Activated CD8-positive, alpha-beta memory T cell treated with anti-CD3 and anti-CD28 coated beads for 48 hours (primary cell): ENCODE measurements at regions not wholly inside any gene's neighbourhood (a gene's known extent, or its start where the extent isn't known, plus 50 kb on each side); places are given as distances from the start of the nearest gene placed in this dataset.
A peak's percentile ranks its signal among the peaks of the same experiment; 100 is the strongest.
"Not testable (repeated sequence)": the region's sequence is repeated elsewhere in the genome, so short reads cannot be mapped to it uniquely, and the experiment has no call there.

ENCODE experiments used
- DNase-seq, 3 experiments: peaks; one replicate each; pipeline ENCODE4 v3.0.0-alpha.2; 2020; ENCODE audit warnings: low read depth in 2 of 3, low spot score in 2 of 3

- DNase-seq, result not testable (repeated sequence)
These were observed 111.5 kb upstream of the IKBKE start for GRCh38 chr1:206358771-206359170.

- DNase-seq, result not testable (repeated sequence)
These were observed 110.9 kb upstream of the IKBKE start for GRCh38 chr1:206359377-206359776.

DNA sequence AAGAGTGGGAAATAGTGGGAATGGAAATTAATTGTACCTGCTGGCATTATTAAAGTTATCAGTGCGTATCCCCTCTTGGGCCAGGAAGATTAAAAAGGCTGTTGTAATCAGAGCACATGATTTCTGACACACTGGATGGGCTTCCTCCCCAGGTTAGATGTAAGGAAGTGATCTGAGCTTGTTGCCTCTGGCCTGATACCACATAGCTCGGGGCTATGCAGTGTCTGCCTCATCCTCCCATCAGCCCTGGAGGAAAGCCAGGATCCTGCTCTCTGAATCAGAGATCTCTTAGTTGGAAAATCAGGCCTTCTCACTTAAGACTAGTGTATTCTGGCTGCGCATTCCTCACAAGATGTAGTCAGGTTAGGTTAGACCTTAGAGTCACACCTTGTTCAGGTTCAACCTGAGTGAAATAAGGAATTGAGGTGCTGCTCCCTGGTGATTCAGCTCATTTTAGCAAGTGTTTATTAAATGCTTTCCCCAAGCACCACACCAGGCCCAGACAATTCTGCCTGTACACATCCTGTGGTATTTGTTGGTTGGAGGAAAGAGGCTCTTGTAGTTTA lies 108.2 kb upstream of the IKBKE start:
- DNase-seq, result not testable (repeated sequence)

- DNase-seq, result not testable (repeated sequence)
These were observed 107.3 kb upstream of the IKBKE start for GRCh38 chr1:206362994-206363393.

- DNase-seq, result not testable (repeated sequence)
These were observed 105.0 kb upstream of the IKBKE start for GRCh38 chr1:206365271-206365670.

DNA sequence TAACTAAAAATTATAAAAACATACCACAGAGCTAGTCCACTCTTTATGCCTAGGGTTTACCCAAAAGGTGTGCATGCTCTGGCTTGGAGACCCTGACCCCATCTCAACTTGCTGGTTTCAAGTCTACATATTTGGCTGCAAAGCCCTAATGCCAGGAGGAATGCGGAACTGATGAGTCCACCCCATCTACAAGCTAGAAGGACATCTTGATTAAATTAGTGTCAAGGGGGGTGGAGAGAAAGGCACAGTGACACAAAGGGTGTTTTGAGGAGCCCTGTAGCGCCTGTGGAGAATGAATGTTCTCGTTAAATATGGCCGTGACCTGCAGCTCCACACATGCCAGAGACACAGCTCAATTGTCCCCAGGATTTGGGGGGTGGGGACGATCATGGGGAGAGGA lies 104.1 kb upstream of the IKBKE start:
- not testable (repeated sequence) for DNase-seq

DNA sequence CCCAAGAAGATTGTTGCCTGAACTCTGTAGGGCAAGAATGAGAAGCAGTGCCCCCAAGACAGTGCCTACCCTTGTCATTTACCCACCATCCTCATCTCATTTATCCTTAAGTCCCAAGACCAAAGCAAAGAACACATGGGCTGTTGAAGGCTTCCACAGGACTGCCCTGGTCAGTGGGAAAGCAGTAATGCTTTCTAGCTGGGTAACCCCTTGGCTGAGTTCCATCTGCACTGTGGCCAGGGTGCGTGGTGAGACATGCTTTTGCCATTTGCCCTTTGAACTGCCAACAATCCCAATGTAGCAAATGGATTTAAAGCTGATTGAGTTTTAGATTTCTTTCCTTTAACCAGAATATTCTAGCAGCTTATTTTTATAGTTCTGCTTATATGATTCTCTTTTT lies 103.5 kb upstream of the IKBKE start:
- not testable (repeated sequence) for DNase-seq

DNA sequence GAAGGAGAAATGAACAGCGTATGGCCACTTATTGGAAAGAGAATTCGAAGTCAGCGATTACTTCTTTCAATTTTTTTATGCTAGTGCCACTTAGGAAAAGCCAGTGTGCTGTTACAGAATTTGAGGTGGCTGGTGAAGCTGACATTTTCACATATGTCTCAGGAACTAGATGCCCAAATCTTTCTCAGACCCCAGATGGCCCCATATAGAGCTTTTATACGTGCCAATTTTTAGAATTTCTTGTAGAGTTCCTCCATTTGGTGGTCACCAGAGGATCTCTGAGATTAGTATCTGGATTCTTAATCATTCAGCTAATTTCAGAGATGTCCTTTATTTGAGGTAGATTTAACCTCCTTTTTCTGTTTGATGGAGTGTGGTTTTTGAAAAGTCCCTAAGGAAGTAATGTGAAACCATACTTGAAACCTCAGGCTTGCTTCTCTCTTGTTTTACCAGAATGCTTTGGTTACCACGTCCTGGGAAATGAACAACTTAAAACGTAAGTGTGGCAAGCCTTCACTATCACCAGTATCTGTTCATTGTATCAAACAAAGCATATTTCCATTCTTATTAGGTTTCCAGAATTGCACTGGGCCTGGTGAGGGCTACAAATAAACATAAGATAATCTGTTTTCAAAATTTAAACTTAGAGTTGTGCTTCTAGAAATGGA lies 102.2 kb upstream of the IKBKE start:
- not testable (repeated sequence) for DNase-seq

DNA sequence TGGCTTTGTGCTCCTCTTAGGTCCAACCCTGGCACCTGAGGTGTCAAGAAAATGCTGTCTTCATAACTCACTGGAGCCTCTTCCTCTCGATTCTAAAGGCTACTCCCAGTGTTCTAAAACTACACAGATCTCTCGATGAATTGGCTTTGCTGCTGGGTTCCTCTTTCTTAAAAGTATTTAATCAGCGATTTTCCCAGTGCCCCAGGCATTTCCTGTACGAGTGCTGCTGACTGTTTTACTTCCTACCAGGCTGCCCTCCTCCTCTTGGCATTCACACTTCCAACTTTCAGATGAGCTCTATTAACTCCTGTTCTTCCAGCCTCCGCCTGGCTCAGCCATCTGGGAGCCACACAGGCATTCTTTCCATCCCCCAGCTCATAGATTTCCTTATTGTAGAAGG lies 95.6 kb upstream of the IKBKE start:
- not testable (repeated sequence) for DNase-seq

- not testable (repeated sequence) for DNase-seq
These were observed 94.7 kb upstream of the IKBKE start for GRCh38 chr1:206375552-206375951.

- not testable (repeated sequence) for DNase-seq
These were observed 91.8 kb upstream of the IKBKE start for GRCh38 chr1:206378506-206378905.

- DNase-seq, result not testable (repeated sequence)
These were observed 91.0 kb upstream of the IKBKE start for GRCh38 chr1:206379245-206379644.

- not testable (repeated sequence) for DNase-seq
These were observed 90.0 kb upstream of the IKBKE start for GRCh38 chr1:206380163-206380790.

DNA sequence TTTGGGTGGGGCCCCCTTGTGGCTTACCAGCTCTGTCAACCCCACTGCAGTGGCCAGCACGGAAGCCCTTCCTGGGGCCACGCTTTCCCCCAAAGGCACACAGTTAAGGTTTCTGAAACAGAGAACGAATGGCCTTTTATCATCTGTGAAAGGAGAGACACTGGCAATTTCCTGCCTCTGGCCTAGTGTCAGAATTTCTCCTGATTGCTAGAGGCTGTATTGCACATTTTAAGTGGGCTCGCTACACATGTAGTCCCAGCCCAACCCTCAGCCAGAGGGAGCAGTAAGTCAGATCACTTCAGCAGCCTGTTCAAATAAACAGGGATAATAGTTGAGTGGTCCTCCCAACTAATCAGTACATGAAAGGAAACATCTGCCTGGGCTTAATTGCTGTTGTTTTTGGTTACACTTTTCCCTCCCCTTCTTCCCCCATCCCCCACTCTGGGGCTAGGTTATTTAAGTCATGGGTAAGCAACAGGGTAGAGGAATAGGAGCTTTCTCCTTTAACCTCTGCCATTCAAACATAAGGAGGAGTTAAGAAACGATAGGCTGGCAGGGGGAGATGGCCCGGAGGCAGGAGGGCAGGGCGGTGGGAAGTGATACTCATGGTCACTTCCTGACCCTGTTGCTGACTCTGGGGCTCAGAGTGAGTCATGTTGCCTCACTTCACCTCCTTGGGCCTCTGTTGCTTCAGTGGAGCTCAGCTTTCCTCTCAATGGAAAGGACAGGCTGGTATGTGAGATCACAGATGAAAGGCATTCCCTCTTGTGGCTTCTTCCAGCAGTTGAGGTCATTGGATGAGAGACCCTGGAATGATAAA lies 89.3 kb upstream of the IKBKE start:
- not testable (repeated sequence) for DNase-seq

- peak in 1 of 3 experiments; percentile 7 for DNase-seq
These were observed 86.1 kb upstream of the IKBKE start for GRCh38 chr1:206384029-206384807.

- DNase-seq, result not testable (repeated sequence)
These were observed 85.4 kb upstream of the IKBKE start for GRCh38 chr1:206384891-206385290.

DNA sequence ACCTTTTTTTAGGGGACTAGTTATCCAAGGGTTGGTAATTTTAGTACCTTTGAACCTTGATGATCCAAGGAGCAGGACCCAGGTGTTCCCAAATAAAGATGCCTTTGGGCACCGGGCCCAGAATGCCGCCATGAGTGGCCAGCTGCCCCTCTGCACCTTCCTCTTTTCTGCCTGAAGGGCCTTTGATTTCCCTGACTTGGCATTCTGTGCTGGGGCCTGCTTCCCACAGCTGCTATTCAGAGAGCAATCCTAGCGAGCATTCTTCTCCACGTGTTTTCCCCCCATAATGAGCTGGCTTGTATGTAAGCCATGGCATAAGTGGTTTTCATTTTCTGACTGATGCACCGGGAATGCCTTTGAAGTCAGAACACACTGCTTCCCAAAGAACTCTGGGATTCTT lies 82.6 kb upstream of the IKBKE start:
- DNase-seq, result not testable (repeated sequence)

GRCh38 chr1:206391903-206392302 lies 78.4 kb upstream of the IKBKE start:
- DNase-seq, result not testable (repeated sequence)

- not testable (repeated sequence) for DNase-seq
These were observed 72.8 kb upstream of the IKBKE start for GRCh38 chr1:206397501-206397900.

DNA sequence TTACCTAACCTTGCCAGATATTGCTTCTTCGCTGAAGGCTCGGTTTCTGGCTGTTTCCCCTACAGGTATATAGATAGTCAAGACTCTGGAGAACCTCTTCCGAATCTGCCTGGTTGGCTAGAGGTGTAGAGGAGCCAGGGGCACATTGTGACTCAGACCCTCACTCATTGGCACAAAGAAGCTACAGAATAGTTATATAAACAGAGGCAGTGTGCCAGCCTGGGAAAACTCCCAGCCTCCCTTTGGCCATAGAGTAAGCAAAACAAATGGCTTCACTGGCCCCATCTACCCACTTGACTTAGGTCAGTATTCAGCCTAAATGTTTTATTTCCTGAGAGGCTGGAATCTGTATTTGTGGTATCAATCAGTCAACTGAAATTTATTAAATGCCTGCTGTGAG lies 72.0 kb upstream of the IKBKE start:
- not testable (repeated sequence) for DNase-seq
